H1 (cell line): ENCODE measurements at regions not wholly inside any gene's neighbourhood (a gene's known extent, or its start where the extent isn't known, plus 50 kb on each side); places are given as distances from the start of the nearest gene placed in this dataset.
"Not testable (repeated sequence)": the region's sequence is repeated elsewhere in the genome, so short reads cannot be mapped to it uniquely, and the experiment has no call there.

Experiments
- CTCF ChIA-PET: fragments of 300-600 bp; sonication (Branson Sonifier 250); formaldehyde crosslinking; loops from one replicate; lab custom pipeline; 2021; ENCODE audit not compliant: partially characterized antibody; lab: Charles Lee
- POLR2A ChIA-PET: fragments of 300-600 bp; sonication (Branson Sonifier 250); formaldehyde crosslinking; loops from one replicate; lab custom pipeline; 2021; ENCODE audit warnings: inconsistent platforms; ENCODE audit not compliant: partially characterized antibody; lab: Charles Lee
- DNase-seq, 2 experiments: peaks; one replicate each; pipeline versions ENCODE4 v3.0.0 to v3.0.0-alpha.2; 2010 to 2022; ENCODE audit warnings: low spot score in 2 of 2, low read depth in 1 of 2, mixed read lengths in 1 of 2
- FAIRE-seq: peaks from 2 replicates; lab custom pipeline; 2011; peaks lifted over from hg19 to GRCh38; lab: Jason Lieb, UNC
- H2AFZ ChIP-seq: 2 replicates; pipeline ENCODE4 v1.8.1; 2012; ENCODE audit warnings: low read length, inconsistent platforms
- H2AK5ac ChIP-seq: 2 replicates; pipeline ENCODE4 v1.6.1; 2013; ENCODE audit warnings: low read depth, low read length
- H2BK120ac ChIP-seq: replicated peaks from 2 replicates; pipeline ENCODE3; 2013; ENCODE audit warnings: low read depth, low read length, inconsistent platforms
- H2BK12ac ChIP-seq: 2 replicates; pipeline ENCODE4 v1.6.1; 2013; ENCODE audit warnings: low read depth, low read length
- H2BK15ac ChIP-seq: 2 replicates; pipeline ENCODE4 v1.6.1; 2013; ENCODE audit warnings: low read length
- H2BK20ac ChIP-seq: 2 replicates; pipeline ENCODE4 v1.6.1; 2013; ENCODE audit warnings: low read length
- H2BK5ac ChIP-seq: 2 replicates; pipeline ENCODE4 v1.6.1; 2013; ENCODE audit warnings: low read depth, low read length
- H3K14ac ChIP-seq: 2 replicates; pipeline ENCODE4 v1.6.1; 2013; ENCODE audit warnings: inconsistent platforms; ENCODE audit not compliant: insufficient read length
- H3K18ac ChIP-seq: 2 replicates; pipeline ENCODE4 v1.6.1; 2013; ENCODE audit warnings: low read length; ENCODE audit errors: extremely low read depth
- H3K23ac ChIP-seq: 2 replicates; pipeline ENCODE4 v1.6.1; 2013; ENCODE audit warnings: inconsistent platforms; ENCODE audit not compliant: insufficient read length
- H3K23me2 ChIP-seq: 2 replicates; pipeline ENCODE4 v1.6.1; 2013; ENCODE audit warnings: low read depth, low read length
- H3K27ac ChIP-seq: 2 replicates; pipeline ENCODE4 v1.6.1; 2011; ENCODE audit warnings: low read depth, low read length, inconsistent platforms
- H3K27me3 ChIP-seq, 4 experiments: replicated peaks in 1 of 4; 1 replicate in 1 of 4; 2 replicates in 3 of 4; pipeline versions ENCODE4 v1.6.1 to v1.8.1; 2011 to 2013; ENCODE audit warnings: low read length in 3 of 4, mild to moderate bottlenecking in 3 of 4, inconsistent platforms in 2 of 4, mixed read lengths in 2 of 4, moderate library complexity in 1 of 4; ENCODE audit not compliant: control insufficient read depth in 3 of 4, insufficient read depth in 3 of 4; ENCODE audit errors: extremely low read depth in 1 of 4
- H3K36me3 ChIP-seq, 4 experiments: 2 replicates each; pipeline versions ENCODE4 v1.6.1 to v1.8.1; 2011 to 2013; ENCODE audit warnings: mild to moderate bottlenecking in 4 of 4, low read length in 3 of 4, moderate library complexity in 2 of 4, control low read depth in 1 of 4, inconsistent platforms in 1 of 4; ENCODE audit not compliant: insufficient read depth in 4 of 4, control insufficient read depth in 2 of 4
- H3K4ac ChIP-seq: replicated peaks from 2 replicates; pipeline ENCODE3; 2013; ENCODE audit warnings: low read length, low read depth, mixed read lengths, inconsistent platforms; ENCODE audit not compliant: insufficient read length
- H3K4me1 ChIP-seq, 4 experiments: replicated peaks in 1 of 4; 1 replicate in 1 of 4; 2 replicates in 3 of 4; pipeline versions ENCODE4 v1.6.1 to v1.8.1; 2011 to 2013; ENCODE audit warnings: low read length in 3 of 4, inconsistent platforms in 2 of 4, mixed read lengths in 1 of 4; ENCODE audit not compliant: insufficient read depth in 4 of 4, control insufficient read depth in 3 of 4
- H3K4me2 ChIP-seq, 2 experiments: 2 replicates each; pipeline versions ENCODE4 v1.6.1 to v1.8.1; 2011 to 2013; ENCODE audit warnings: low read depth in 2 of 2, low read length in 2 of 2, control low read depth in 1 of 2, inconsistent platforms in 1 of 2, mild to moderate bottlenecking in 1 of 2; ENCODE audit not compliant: insufficient read depth in 1 of 2
- H3K4me3 ChIP-seq, 4 experiments: fragments of 200-600, 300-600 bp in 1 of 4; sonication (generic), shearing (Covaris generic), sonication (Bioruptor Twin) in 1 of 4; 2 replicates each; pipeline versions ENCODE4 v1.5.1 to v1.8.1; 2011 to 2016; ENCODE audit warnings: low read length in 4 of 4, low read depth in 3 of 4, control low read depth in 2 of 4, inconsistent platforms in 2 of 4, mild to moderate bottlenecking in 2 of 4, mixed read lengths in 1 of 4, moderate library complexity in 1 of 4; ENCODE audit not compliant: insufficient read depth in 2 of 4; ENCODE audit errors: extremely low read depth in 1 of 4
- H3K56ac ChIP-seq: replicated peaks from 2 replicates; pipeline ENCODE3; 2013; ENCODE audit warnings: low read depth, mild to moderate bottlenecking, mixed read lengths, low read length, inconsistent platforms; ENCODE audit not compliant: insufficient read length
- H3K79me1 ChIP-seq: 2 replicates; pipeline ENCODE4 v1.6.1; 2013; ENCODE audit warnings: low read depth, low read length, control low read depth
- H3K79me2 ChIP-seq, 2 experiments: 2 replicates each; pipeline versions ENCODE4 v1.6.1 to v1.8.1; 2012 to 2013; ENCODE audit warnings: low read length in 2 of 2, mild to moderate bottlenecking in 2 of 2, inconsistent platforms in 1 of 2; ENCODE audit not compliant: insufficient read depth in 2 of 2, control insufficient read depth in 1 of 2
- H3K9ac ChIP-seq, 4 experiments: replicated peaks in 1 of 4; 1 replicate in 1 of 4; 2 replicates in 3 of 4; pipeline versions ENCODE4 v1.6.1 to v1.8.1; 2011 to 2013; ENCODE audit warnings: low read depth in 3 of 4, low read length in 3 of 4, control low read depth in 2 of 4, mild to moderate bottlenecking in 2 of 4, moderate library complexity in 2 of 4, inconsistent platforms in 1 of 4; ENCODE audit errors: extremely low read depth in 1 of 4
- H3K9me3 ChIP-seq, 2 experiments: 2 replicates each; pipeline versions ENCODE4 v1.6.1 to v1.8.1; 2012 to 2013; ENCODE audit warnings: mild to moderate bottlenecking in 2 of 2, moderate library complexity in 2 of 2, control low read depth in 1 of 2, inconsistent platforms in 1 of 2, low read depth in 1 of 2, low read length in 1 of 2, mixed read lengths in 1 of 2; ENCODE audit not compliant: insufficient read depth in 2 of 2
- H4K20me1 ChIP-seq, 2 experiments: replicated peaks in 1 of 2; 2 replicates each; pipeline versions ENCODE3 to v1.8.1; 2011 to 2013; ENCODE audit warnings: inconsistent platforms in 2 of 2, low read length in 2 of 2, mild to moderate bottlenecking in 1 of 2; ENCODE audit not compliant: insufficient read depth in 2 of 2, control insufficient read depth in 1 of 2
- H4K5ac ChIP-seq: 2 replicates; pipeline ENCODE4 v1.6.1; 2013; ENCODE audit warnings: low read length, low read depth, mixed read lengths, inconsistent platforms; ENCODE audit not compliant: insufficient read length
- H4K8ac ChIP-seq: 2 replicates; pipeline ENCODE4 v1.8.0; 2013; ENCODE audit warnings: mild to moderate bottlenecking, moderate library complexity, low read length, inconsistent platforms; ENCODE audit not compliant: insufficient read depth; ENCODE audit errors: extremely low read depth
- H4K91ac ChIP-seq: replicated peaks from 2 replicates; pipeline ENCODE3; 2013; ENCODE audit warnings: low read length, mixed read lengths, inconsistent platforms; ENCODE audit not compliant: insufficient read length
- WGBS, 2 experiments: shearing (Covaris generic) in 1 of 2; methylation state at CpG; one replicate each; pipeline versions ENCODE4 v1.1.6 to v1.1.7; 2013 to 2015; ENCODE audit warnings: low lambda C conversion rate in 2 of 2, mixed read lengths in 2 of 2, inconsistent platforms in 1 of 2, low coverage in 1 of 2, missing lambda C conversion rate in 1 of 2; ENCODE audit not compliant: insufficient replicate concordance in 2 of 2, insufficient coverage in 1 of 2, insufficient read length in 1 of 2; ENCODE audit errors: extremely low coverage in 1 of 2, missing lambda C conversion rate in 1 of 2; 5-methylcytosine and 5-hydroxymethylcytosine counted together

DNA sequence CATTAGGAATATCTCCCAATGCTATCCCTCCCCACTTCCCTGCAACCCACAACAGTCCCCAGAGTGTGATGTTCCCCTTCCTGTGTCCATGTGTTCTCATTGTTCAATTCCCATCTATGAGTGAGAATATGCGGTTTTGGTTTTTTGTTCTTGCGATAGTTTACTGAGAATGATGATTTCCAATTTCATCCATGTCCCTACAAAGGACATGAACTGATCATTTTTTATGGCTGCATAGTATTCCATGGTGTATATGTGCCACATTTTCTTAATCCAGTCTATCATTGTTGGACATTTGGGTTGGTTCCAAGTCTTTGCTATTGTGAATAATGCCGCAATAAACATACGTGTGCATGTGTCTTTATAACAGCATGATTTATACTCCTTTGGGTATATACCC is 169.5 kb downstream of the SIM1 start:
- H2BK20ac ChIP-seq, H3K36me3 ChIP-seq, H3K79me1 ChIP-seq, H3K14ac ChIP-seq, H3K23ac ChIP-seq, H4K91ac ChIP-seq, H3K18ac ChIP-seq, H2BK15ac ChIP-seq, H3K4me1 ChIP-seq, H3K9me3 ChIP-seq, H4K5ac ChIP-seq, H2AK5ac ChIP-seq, H3K4ac ChIP-seq, H3K27ac ChIP-seq, H3K9ac ChIP-seq, H3K56ac ChIP-seq, H4K8ac ChIP-seq, H3K4me3 ChIP-seq, FAIRE-seq, H4K20me1 ChIP-seq, H3K27me3 ChIP-seq, H3K23me2 ChIP-seq, DNase-seq, H3K79me2 ChIP-seq, H2BK5ac ChIP-seq, H2BK120ac ChIP-seq, H2BK12ac ChIP-seq, H3K4me2 ChIP-seq, H2AFZ ChIP-seq, POLR2A ChIA-PET: not testable (repeated sequence)
- CTCF ChIA-PET, result interaction anchor here (1.0 to 1.4 kb wide), 2 partner anchors 25 to 178 kb away, joined by 4 read pairs; no protein-coding TSS in a partner anchor
- 84% methylated on average over 4 of the region's 4 CpGs; no CpG with 5 or more reads in 1 of the 2 experiments for WGBS, 2 experiments
